H9 (cell line): ENCODE measurements at regions not wholly inside any gene's neighbourhood (a gene's known extent, or its start where the extent isn't known, plus 50 kb on each side); places are given as distances from the start of the nearest gene placed in this dataset.

ENCODE experiments used
- DNase-seq: peaks from one replicate; pipeline ENCODE4 v3.0.0-alpha.2; 2017
- H2AFZ ChIP-seq: one replicate; pipeline ENCODE4 v1.6.1; 2013; ENCODE audit warnings: mild to moderate bottlenecking, low read length, control low read depth, moderate library complexity
- H2AK5ac ChIP-seq: 2 replicates; pipeline ENCODE4 v1.6.1; 2013; ENCODE audit warnings: low read length, control low read depth, mixed read lengths; ENCODE audit not compliant: insufficient read length
- H2BK120ac ChIP-seq: one replicate; pipeline ENCODE4 v1.6.1; 2013; ENCODE audit warnings: low read depth, mild to moderate bottlenecking, low read length, control low read depth, inconsistent platforms; ENCODE audit not compliant: poor library complexity, severe bottlenecking
- H2BK12ac ChIP-seq: 2 replicates; pipeline ENCODE4 v1.6.1; 2013; ENCODE audit warnings: low read length, control low read depth, mixed read lengths, low read depth; ENCODE audit not compliant: insufficient read length
- H2BK15ac ChIP-seq: 2 replicates; pipeline ENCODE4 v1.6.1; 2013; ENCODE audit warnings: low read depth, low read length, control low read depth
- H2BK20ac ChIP-seq: one replicate; pipeline ENCODE4 v1.6.1; 2013; ENCODE audit warnings: low read depth, mild to moderate bottlenecking, low read length, control low read depth, inconsistent platforms; ENCODE audit not compliant: poor library complexity, severe bottlenecking
- H2BK5ac ChIP-seq: 2 replicates; pipeline ENCODE4 v1.6.1; 2013; ENCODE audit warnings: low read length, control low read depth, mixed read lengths; ENCODE audit not compliant: insufficient read length
- H3K14ac ChIP-seq: 2 replicates; pipeline ENCODE4 v1.6.1; 2013; ENCODE audit warnings: low read length, control low read depth; ENCODE audit not compliant: insufficient read depth
- H3K18ac ChIP-seq: 2 replicates; pipeline ENCODE4 v1.6.1; 2013; ENCODE audit warnings: low read depth, mild to moderate bottlenecking, mixed read lengths, low read length, control low read depth; ENCODE audit not compliant: insufficient read length
- H3K23ac ChIP-seq: 2 replicates; pipeline ENCODE4 v1.6.1; 2013; ENCODE audit warnings: low read length, control low read depth, mixed read lengths, low read depth; ENCODE audit not compliant: insufficient read length
- H3K23me2 ChIP-seq: 2 replicates; pipeline ENCODE4 v1.6.1; 2013; ENCODE audit warnings: low read depth, mild to moderate bottlenecking, mixed read lengths, low read length, control low read depth; ENCODE audit not compliant: insufficient read length, poor library complexity, severe bottlenecking
- H3K27ac ChIP-seq: 2 replicates; pipeline ENCODE4 v1.5.1; 2013; ENCODE audit warnings: low read length, control low read depth, mixed read lengths, low read depth; ENCODE audit not compliant: insufficient read length
- H3K27me3 ChIP-seq: 2 replicates; pipeline ENCODE4 v1.6.1; 2013; ENCODE audit warnings: low read length, control low read depth, inconsistent platforms; ENCODE audit not compliant: insufficient read depth
- H3K4ac ChIP-seq: 2 replicates; pipeline ENCODE4 v1.6.1; 2013; ENCODE audit warnings: low read depth, mild to moderate bottlenecking, control low read depth, inconsistent platforms, low read length, moderate library complexity
- H3K4me1 ChIP-seq: 2 replicates; pipeline ENCODE4 v1.6.1; 2013; ENCODE audit warnings: low read length, control low read depth, inconsistent platforms; ENCODE audit not compliant: insufficient read depth
- H3K4me2 ChIP-seq: 2 replicates; pipeline ENCODE4 v1.6.1; 2013; ENCODE audit warnings: low read length, control low read depth, mixed read lengths; ENCODE audit not compliant: insufficient read length, insufficient read depth
- H3K56ac ChIP-seq: 2 replicates; pipeline ENCODE4 v1.6.1; 2013; ENCODE audit warnings: low read depth, mild to moderate bottlenecking, mixed read lengths, low read length, control low read depth; ENCODE audit not compliant: insufficient read length
- H3K79me1 ChIP-seq: 2 replicates; pipeline ENCODE4 v1.6.1; 2013; ENCODE audit warnings: low read depth, mild to moderate bottlenecking, moderate library complexity, low read length, control low read depth, inconsistent platforms; ENCODE audit not compliant: insufficient read depth, poor library complexity, severe bottlenecking
- H3K79me2 ChIP-seq: 2 replicates; pipeline ENCODE4 v1.6.1; 2013; ENCODE audit warnings: low read length, control low read depth, inconsistent platforms; ENCODE audit not compliant: insufficient read depth
- H3K9ac ChIP-seq: 2 replicates; pipeline ENCODE4 v1.6.1; 2013; ENCODE audit warnings: low read length, control low read depth, mixed read lengths; ENCODE audit not compliant: insufficient read length; ENCODE audit errors: extremely low read depth
- H3K9me3 ChIP-seq: one replicate; pipeline ENCODE4 v1.6.1; 2013; ENCODE audit warnings: low read depth, low read length, inconsistent platforms; ENCODE audit not compliant: control insufficient read depth
- H3T11ph ChIP-seq: one replicate; pipeline ENCODE4 v1.6.1; 2013; ENCODE audit warnings: mild to moderate bottlenecking, low read length, control low read depth, inconsistent platforms
- H4K20me1 ChIP-seq: one replicate; pipeline ENCODE4 v1.6.1; 2013; ENCODE audit not compliant: control insufficient read depth, insufficient read length, insufficient read depth
- H4K5ac ChIP-seq: 2 replicates; pipeline ENCODE4 v1.6.1; 2013; ENCODE audit warnings: low read depth, mild to moderate bottlenecking, mixed read lengths, low read length, control low read depth; ENCODE audit not compliant: insufficient read length
- H4K8ac ChIP-seq: replicated peaks from 2 replicates; pipeline ENCODE4 v1.6.1; 2013; ENCODE audit warnings: low read length, control low read depth, mixed read lengths, low read depth; ENCODE audit not compliant: insufficient read length
- H4K91ac ChIP-seq: 2 replicates; pipeline ENCODE4 v1.6.1; 2013; ENCODE audit warnings: low read depth, mild to moderate bottlenecking, moderate library complexity, mixed read lengths, low read length, control low read depth; ENCODE audit not compliant: insufficient read length
- H3K27ac Mint-ChIP-seq, 3 experiments: 2 replicates in 2 of 3; 3 replicates in 1 of 3; pipeline ENCODE4 v1.8.0; 2020 to 2021; ENCODE audit warnings: mixed read lengths in 3 of 3, mild to moderate bottlenecking in 1 of 3, moderate library complexity in 1 of 3
- H3K27me3 Mint-ChIP-seq: 2 replicates; pipeline ENCODE4 v1.8.0; 2021; ENCODE audit warnings: low read depth, mild to moderate bottlenecking, moderate library complexity, mixed read lengths
- H3K36me3 Mint-ChIP-seq, 3 experiments: 2 replicates in 2 of 3; 3 replicates in 1 of 3; pipeline ENCODE4 v1.8.0; 2020 to 2021; ENCODE audit warnings: low read depth in 3 of 3, mixed read lengths in 3 of 3; ENCODE audit not compliant: insufficient read depth in 1 of 3
- H3K4me1 Mint-ChIP-seq, 2 experiments: 2 replicates each; pipeline ENCODE4 v1.8.0; 2020; ENCODE audit warnings: mixed read lengths in 2 of 2
- H3K4me3 Mint-ChIP-seq, 2 experiments: 2 replicates in 1 of 2; 3 replicates in 1 of 2; pipeline ENCODE4 v1.8.0; 2020 to 2021; ENCODE audit warnings: mild to moderate bottlenecking in 2 of 2, mixed read lengths in 2 of 2, moderate library complexity in 1 of 2
- H3K9me3 Mint-ChIP-seq, 2 experiments: 2 replicates in 1 of 2; 3 replicates in 1 of 2; pipeline ENCODE4 v1.8.0; 2020; ENCODE audit warnings: mild to moderate bottlenecking in 2 of 2, mixed read lengths in 2 of 2, moderate library complexity in 1 of 2
- CTCF ChIP-seq: fragments of 200-600 bp; sonication (generic); conservative IDR thresholded peaks from 3 replicates; pipeline ENCODE4 v1.8.0; 2021; ENCODE audit warnings: antibody characterized with exemption, mild to moderate bottlenecking
- WGBS: extraction: QIAGEN DNeasy Blood & Tissue Kit; methylation state at CpG from one replicate; pipeline ENCODE4 v1.1.7; 2013; ENCODE audit warnings: missing lambda C conversion rate, low lambda C conversion rate, mixed read lengths; ENCODE audit not compliant: insufficient read length; ENCODE audit errors: extremely low coverage; 5-methylcytosine and 5-hydroxymethylcytosine counted together

- Mint-ChIP-seq H3K27ac (no peak overlapping the region), H3K36me3 (no peaks in the 10 kb centered on the region; a peak in 1 of 7 replicates), H3K27me3 (peaks cover 2% of the 10 kb centered on the region; the same call in 1 of the 2 replicates), H3K9me3 (no peaks in the 10 kb centered on the region), H3K4me1 (no peaks in the 10 kb centered on the region), H3K4me3 (no peak overlapping the region)
- Histone ChIP-seq H2AFZ (no peak overlapping the region), H2BK5ac (no peak overlapping the region), H3T11ph (no peak overlapping the region), H3K27me3 (no peaks in the 10 kb centered on the region), H3K9ac (no peak overlapping the region), H4K20me1 (no peaks in the 10 kb centered on the region), H3K14ac (no peak overlapping the region), H3K4me2 (no peak overlapping the region), H3K23me2 (no peaks in the 10 kb centered on the region), H2BK120ac (no peak overlapping the region), H4K5ac (no peak overlapping the region), H2BK20ac (no peak overlapping the region), H3K18ac (no peak overlapping the region), H3K4me1 (no peaks in the 10 kb centered on the region), H4K91ac (no peak overlapping the region), H3K27ac (no peak overlapping the region), H3K79me2 (no peaks in the 10 kb centered on the region), H3K56ac (no peak overlapping the region), H3K79me1 (no peaks in the 10 kb centered on the region), H2BK12ac (no peak overlapping the region), H3K23ac (no peak overlapping the region), H3K9me3 (no peaks in the 10 kb centered on the region), H4K8ac (no peak overlapping the region), H3K4ac (no peak overlapping the region), H2BK15ac (no peak overlapping the region), H2AK5ac (no peak overlapping the region)
- TF ChIP-seq CTCF: no peak
- WGBS: no CpG with 5 or more reads among the region's 4 CpGs
- no peak for DNase-seq
These were observed 222.7 kb upstream of the LNX1 start for GRCh38 chr4:53813998-53814397.
